ENCODE measurements at regions not wholly inside any gene's neighbourhood (a gene's known extent, or its start where the extent isn't known, plus 50 kb on each side); places are given as distances from the start of the nearest gene placed in this dataset.

DNA sequence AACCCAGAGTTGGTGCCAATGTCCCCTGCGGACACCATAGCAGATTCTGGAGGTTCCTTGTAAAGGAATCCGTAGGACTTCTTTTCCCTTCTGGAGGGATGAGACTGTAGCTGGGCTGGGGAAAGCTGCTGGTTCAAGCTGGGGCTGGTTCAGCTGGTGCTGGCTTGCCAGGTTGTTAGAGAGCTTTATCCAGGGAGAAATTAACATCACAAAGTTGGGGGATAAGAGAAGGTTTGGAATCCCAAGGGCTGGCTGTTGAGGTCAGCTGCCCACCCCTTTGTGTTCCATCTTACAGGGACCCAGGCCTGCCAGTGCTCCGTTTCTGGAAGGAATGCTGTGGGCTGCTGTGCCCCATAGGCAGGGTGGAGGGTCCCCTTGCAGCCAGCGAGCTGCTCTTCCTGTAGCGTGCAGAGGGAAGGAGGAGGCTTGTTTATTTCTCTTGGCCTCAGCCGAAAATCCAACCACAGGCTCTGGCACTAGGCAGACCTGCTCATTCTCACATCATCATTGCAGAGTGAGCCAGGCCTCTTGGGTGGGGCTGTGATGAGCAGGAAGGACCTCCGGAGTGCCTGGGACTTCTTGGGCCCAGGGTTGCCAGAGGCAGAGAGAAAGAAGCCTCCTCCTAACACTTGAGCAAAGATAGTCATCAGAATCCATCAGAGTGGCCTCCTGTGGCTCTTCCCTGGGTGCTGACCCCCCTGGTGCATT is 251.1 kb downstream of the SEC14L1 start:
- peaks cover 3% of the 10 kb centered on the region for H3K27me3 Mint-ChIP-seq (ENCODE audit: low read depth, poor library complexity)
- TF ChIP-seq, protein P1, sequence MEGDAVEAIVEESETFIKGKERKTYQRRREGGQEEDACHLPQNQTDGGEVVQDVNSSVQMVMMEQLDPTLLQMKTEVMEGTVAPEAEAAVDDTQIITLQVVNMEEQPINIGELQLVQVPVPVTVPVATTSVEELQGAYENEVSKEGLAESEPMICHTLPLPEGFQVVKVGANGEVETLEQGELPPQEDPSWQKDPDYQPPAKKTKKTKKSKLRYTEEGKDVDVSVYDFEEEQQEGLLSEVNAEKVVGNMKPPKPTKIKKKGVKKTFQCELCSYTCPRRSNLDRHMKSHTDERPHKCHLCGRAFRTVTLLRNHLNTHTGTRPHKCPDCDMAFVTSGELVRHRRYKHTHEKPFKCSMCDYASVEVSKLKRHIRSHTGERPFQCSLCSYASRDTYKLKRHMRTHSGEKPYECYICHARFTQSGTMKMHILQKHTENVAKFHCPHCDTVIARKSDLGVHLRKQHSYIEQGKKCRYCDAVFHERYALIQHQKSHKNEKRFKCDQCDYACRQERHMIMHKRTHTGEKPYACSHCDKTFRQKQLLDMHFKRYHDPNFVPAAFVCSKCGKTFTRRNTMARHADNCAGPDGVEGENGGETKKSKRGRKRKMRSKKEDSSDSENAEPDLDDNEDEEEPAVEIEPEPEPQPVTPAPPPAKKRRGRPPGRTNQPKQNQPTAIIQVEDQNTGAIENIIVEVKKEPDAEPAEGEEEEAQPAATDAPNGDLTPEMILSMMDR (IDR thresholded peaks at IDR 0.05): no peak
- DNase-seq: no peak
- peak overlapping the region; percentile 23 for H3K4me3 Mint-ChIP-seq
- H3K36me3 Mint-ChIP-seq (ENCODE audit: low read depth): no peaks in the 10 kb centered on the region
- no peaks in the 10 kb centered on the region for H3K9me3 Mint-ChIP-seq
- no peak overlapping the region for H3K27ac Mint-ChIP-seq
- peaks cover 90% of the 10 kb centered on the region for H3K4me1 Mint-ChIP-seq

DNA sequence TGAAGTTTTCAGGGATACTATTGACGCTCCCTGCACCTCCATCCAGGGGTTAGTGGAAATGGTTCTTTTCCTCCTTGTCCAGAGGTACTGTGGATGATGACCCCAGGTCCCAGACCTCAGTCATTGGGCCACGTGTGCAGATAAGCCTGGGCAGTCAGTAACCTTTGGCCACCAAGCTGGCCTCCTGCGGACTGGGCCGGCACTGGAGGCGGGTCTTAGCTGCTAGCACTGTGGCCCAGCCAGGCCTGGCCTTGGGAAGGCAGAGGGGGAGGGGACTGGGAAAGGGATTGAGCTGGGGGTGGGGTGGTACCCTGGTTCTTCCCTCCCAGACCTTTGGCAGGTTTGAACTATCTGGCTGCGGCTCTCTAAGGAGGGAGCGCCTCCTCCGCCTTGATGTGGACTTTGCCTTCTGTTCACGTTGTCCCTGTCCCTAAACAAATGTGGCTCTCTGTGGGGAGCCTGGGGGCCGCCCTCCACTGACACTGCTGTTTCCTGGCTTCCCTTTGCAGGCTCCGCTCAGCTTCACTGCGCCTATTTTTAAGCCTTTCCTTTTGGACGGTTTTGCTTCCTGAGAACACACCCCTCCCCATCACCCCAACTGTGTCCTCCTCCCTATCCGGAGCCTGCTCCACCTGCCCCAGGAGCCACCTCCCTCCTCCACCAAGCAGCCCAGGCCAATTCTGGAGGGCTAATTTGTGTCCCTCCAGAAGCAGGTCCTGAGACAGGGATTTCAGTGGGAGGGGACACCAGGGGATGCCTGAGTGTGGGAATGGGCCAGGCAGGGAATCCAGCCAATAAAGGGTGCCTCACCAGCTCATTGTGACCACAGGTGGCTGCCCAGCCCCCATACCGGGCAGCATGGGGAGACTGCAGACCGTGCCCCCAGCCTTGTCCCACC is 251.9 kb downstream of the SEC14L1 start:
- TF ChIP-seq, protein P1 (IDR thresholded peaks at IDR 0.05): no peak
- Mint-ChIP-seq H3K27me3 (ENCODE audit: low read depth, poor library complexity) (peaks cover 3% of the 10 kb centered on the region), H3K9me3 (no peaks in the 10 kb centered on the region), H3K4me1 (peaks cover 86% of the 10 kb centered on the region), H3K4me3 (peak overlapping the region; percentile 23), H3K36me3 (ENCODE audit: low read depth) (no peaks in the 10 kb centered on the region), H3K27ac (peak overlapping the region; percentile 59)
- DNase-seq: peak; percentile 46

DNA sequence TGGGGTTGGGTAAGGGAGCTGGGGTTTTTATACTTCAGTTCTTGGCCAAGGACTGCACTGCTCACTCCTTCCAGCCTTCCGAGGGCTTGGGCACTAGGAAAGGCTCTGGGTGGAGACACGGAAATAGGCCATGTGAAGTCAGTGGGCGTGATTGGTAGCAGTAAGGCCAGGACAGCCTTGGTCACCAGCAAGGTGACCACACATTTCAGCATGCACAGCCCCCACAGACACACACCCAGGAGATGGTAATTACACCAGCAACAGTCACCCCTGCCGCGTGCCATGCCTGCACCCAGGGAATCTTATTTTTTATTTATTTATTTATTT is 252.5 kb downstream of the SEC14L1 start:
- TF ChIP-seq, protein P1 (IDR thresholded peaks at IDR 0.05): no peak
- DNase-seq: no peak
- Mint-ChIP-seq H3K36me3 (ENCODE audit: low read depth) (no peaks in the 10 kb centered on the region), H3K4me3 (no peak overlapping the region), H3K4me1 (peaks cover 83% of the 10 kb centered on the region), H3K27me3 (ENCODE audit: low read depth, poor library complexity) (peaks cover 3% of the 10 kb centered on the region), H3K27ac (no peak overlapping the region), H3K9me3 (no peaks in the 10 kb centered on the region)

DNA sequence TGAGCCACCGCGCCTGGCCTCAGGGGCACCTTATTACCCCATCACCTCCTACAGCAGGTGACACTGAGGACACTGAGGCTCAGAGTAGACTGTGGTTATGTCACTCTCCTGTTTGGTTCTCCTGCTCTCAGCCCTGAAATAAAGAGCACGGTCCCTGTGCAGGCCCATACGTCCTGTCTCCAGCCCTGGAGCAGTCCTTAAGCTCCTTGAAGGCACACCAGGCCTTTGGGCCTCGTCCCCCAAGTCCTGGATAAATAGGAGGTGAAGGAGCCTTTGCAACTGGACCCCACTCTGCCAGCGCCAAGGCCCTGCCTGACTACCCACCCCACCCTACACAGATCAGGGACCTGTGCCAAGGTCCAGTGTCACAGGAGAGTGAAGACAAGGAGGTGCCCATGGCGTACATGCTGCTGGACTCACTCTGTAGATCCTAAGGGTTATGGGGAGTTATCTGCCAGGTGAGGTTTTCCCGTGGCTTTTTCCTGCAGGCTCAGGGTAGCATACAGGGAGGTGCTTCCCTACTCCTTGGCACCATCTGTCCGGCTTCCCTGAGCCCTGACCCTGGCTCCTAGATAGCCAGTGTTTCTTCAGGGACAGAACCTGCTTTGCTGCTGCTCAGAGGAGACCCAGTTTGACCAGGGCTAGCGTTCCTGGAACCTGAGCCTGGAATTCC is 253.2 kb downstream of the SEC14L1 start:
- Mint-ChIP-seq H3K4me1 (peaks cover 83% of the 10 kb centered on the region), H3K9me3 (no peaks in the 10 kb centered on the region), H3K27me3 (ENCODE audit: low read depth, poor library complexity) (peaks cover 3% of the 10 kb centered on the region), H3K4me3 (no peak overlapping the region), H3K27ac (no peak overlapping the region), H3K36me3 (ENCODE audit: low read depth) (peaks cover 7% of the 10 kb centered on the region)
- TF ChIP-seq, protein P1 (IDR thresholded peaks at IDR 0.05): no peak
- no peak for DNase-seq

DNA sequence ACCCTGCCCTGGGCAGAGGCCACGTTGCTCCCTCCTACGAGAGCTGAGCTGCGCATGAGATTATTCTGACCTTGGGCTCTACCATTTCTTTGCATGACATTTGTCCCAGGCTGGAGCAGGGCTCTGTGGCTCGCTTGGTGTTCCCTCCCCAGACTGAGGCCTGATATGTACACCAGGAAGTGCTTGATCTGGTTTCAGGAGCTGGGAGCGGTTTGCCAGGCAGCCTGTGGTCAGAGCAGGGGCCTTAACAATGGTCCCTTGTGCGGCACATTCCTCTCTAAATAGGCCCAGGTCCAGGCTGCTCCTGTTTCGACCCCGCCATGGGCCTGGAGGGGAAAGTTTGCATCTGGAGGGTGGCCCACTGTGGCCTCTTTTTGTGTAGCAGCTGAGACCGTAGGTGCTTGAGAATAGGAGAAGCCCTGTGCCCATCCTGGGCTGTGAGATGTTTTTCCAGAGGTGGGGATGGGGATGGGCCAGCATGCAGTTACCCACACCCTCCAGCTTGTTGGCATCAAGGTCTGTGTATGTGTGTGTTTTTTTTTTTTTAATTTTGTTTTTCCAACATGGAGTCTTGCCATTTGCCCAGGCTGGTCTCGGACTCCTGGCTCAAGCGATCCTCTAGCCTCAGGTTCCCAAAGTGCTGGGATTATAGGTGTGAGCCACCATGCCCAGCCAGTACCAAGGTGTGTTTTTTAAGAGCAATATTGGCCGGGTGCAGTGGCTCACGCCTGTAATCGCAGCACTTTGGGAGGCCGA is 253.9 kb downstream of the SEC14L1 start:
- no peak overlapping the region for H3K27ac Mint-ChIP-seq
- H3K9me3 Mint-ChIP-seq: no peaks in the 10 kb centered on the region
- TF ChIP-seq, protein P1 (IDR thresholded peaks at IDR 0.05): no peak
- peaks cover 81% of the 10 kb centered on the region for H3K4me1 Mint-ChIP-seq
- no peak overlapping the region for H3K4me3 Mint-ChIP-seq
- H3K36me3 Mint-ChIP-seq (ENCODE audit: low read depth): peaks cover 7% of the 10 kb centered on the region
- DNase-seq: no peak
- H3K27me3 Mint-ChIP-seq (ENCODE audit: low read depth, poor library complexity): peaks cover 3% of the 10 kb centered on the region
